ENCODE measurements at regions not wholly inside any gene's neighbourhood (a gene's known extent, or its start where the extent isn't known, plus 50 kb on each side); places are given as distances from the start of the nearest gene placed in this dataset.
"Not testable (repeated sequence)": the region's sequence is repeated elsewhere in the genome, so short reads cannot be mapped to it uniquely, and the experiment has no call there.

GRCh38 chr1:220942278-220942677 lies 63.0 kb downstream of the HLX start:
- DNase-seq (ENCODE audit: low read depth) = no peak
- Histone ChIP-seq H3K9ac (ENCODE audit: low read length) (no peak overlapping the region), H3K4me2 (ENCODE audit: low read length) (no peak overlapping the region), H4K20me1 (ENCODE audit: insufficient read depth, low read length) (no peaks in the 10 kb centered on the region), H3K4me1 (ENCODE audit: insufficient read depth, low read length) (no peaks in the 10 kb centered on the region), H3K36me3 (ENCODE audit: insufficient read depth, low read length) (no peaks in the 10 kb centered on the region), H3K27me3 (ENCODE audit: insufficient read depth, low read length) (no peaks in the 10 kb centered on the region), H2AFZ (ENCODE audit: low read depth, low read length) (no peak overlapping the region), H3K79me2 (ENCODE audit: insufficient read depth, low read length) (no peaks in the 10 kb centered on the region), H3K27ac (ENCODE audit: low read depth, low read length) (no peak overlapping the region), H3K4me3 (ENCODE audit: insufficient read depth, low read depth, low read length) (no peak overlapping the region), H3K9me3 (ENCODE audit: insufficient read depth, low read depth, low read length) (no peaks in the 10 kb centered on the region)
- no peaks in the 10 kb centered on the region for H3K4me1 Mint-ChIP-seq (ENCODE audit: low read depth, unreplicated experiment)
- no peak overlapping the region for H3K27ac Mint-ChIP-seq (ENCODE audit: unreplicated experiment)
- FAIRE-seq = no peak
- TF ChIP-seq CTCF (IDR thresholded peaks at IDR 0.05; ENCODE audit: insufficient read depth, low read depth, low read length) = no peak
- TF ChIP-seq EZH2 (IDR thresholded peaks at IDR 0.05; ENCODE audit: insufficient read depth, low read length) = no peak
- H3K27me3 Mint-ChIP-seq (ENCODE audit: low read depth, unreplicated experiment) = peaks cover 8% of the 10 kb centered on the region
- peaks cover 2% of the 10 kb centered on the region for H3K9me3 Mint-ChIP-seq (ENCODE audit: unreplicated experiment)
- no peaks in the 10 kb centered on the region for H3K36me3 Mint-ChIP-seq (ENCODE audit: low read depth, unreplicated experiment)
- no peak overlapping the region for H3K4me3 Mint-ChIP-seq (ENCODE audit: unreplicated experiment)

- H3K4me2 ChIP-seq (ENCODE audit: low read length); H2AFZ ChIP-seq (ENCODE audit: low read depth, low read length); H3K9ac ChIP-seq (ENCODE audit: low read length); H3K27ac Mint-ChIP-seq (ENCODE audit: unreplicated experiment); H3K79me2 ChIP-seq (ENCODE audit: insufficient read depth, low read length); H3K27ac ChIP-seq (ENCODE audit: low read depth, low read length); H3K4me3 ChIP-seq (ENCODE audit: insufficient read depth, low read depth, low read length); H4K20me1 ChIP-seq (ENCODE audit: insufficient read depth, low read length); H3K4me1 Mint-ChIP-seq (ENCODE audit: low read depth, unreplicated experiment); H3K4me1 ChIP-seq (ENCODE audit: insufficient read depth, low read length); H3K36me3 ChIP-seq (ENCODE audit: insufficient read depth, low read length); H3K36me3 Mint-ChIP-seq (ENCODE audit: low read depth, unreplicated experiment); H3K27me3 ChIP-seq (ENCODE audit: insufficient read depth, low read length); H3K4me3 Mint-ChIP-seq (ENCODE audit: unreplicated experiment); H3K27me3 Mint-ChIP-seq (ENCODE audit: low read depth, unreplicated experiment); DNase-seq (ENCODE audit: low read depth); FAIRE-seq; H3K9me3 Mint-ChIP-seq (ENCODE audit: unreplicated experiment); H3K9me3 ChIP-seq (ENCODE audit: insufficient read depth, low read depth, low read length): not testable (repeated sequence)
Observed at GRCh38 chr1:220942914-220943313, 63.7 kb downstream of the HLX start.

DNA sequence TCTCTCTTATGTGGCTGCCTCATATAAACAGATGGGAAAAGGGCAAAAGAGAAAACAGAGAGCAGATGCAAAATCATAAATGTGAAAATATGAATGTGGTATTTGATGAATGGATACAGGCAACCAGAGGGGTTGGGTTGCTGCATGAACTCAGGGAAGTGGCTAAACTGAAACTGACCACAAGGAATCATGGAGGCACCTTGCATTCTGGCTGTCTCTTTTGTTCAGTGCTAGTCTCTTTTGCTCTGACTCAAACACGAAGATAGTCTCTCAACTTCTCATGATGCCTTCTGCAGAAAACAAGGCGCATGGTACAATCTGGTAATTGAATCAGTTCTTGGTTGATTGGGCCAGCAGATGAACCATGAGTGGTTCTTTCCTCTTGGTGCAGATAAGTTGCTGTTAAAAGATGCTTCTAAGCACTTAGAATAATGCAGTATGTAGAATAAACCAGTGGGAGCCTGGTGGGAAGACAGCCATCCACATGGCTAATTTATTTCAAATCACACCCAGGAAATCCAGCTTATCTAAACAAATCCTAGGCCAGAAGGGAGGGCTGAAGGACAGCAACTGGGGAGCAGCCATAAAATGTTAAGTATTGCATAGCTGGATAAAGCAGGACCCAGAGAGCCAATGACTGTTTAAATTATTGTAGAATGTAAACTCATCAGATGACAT lies 64.2 kb downstream of the HLX start:
- no peak for FAIRE-seq
- Mint-ChIP-seq H3K27me3 (ENCODE audit: low read depth, unreplicated experiment) (peaks cover 8% of the 10 kb centered on the region), H3K27ac (ENCODE audit: unreplicated experiment) (no peak overlapping the region), H3K9me3 (ENCODE audit: unreplicated experiment) (peaks cover 2% of the 10 kb centered on the region), H3K36me3 (ENCODE audit: low read depth, unreplicated experiment) (no peaks in the 10 kb centered on the region), H3K4me3 (ENCODE audit: unreplicated experiment) (no peak overlapping the region), H3K4me1 (ENCODE audit: low read depth, unreplicated experiment) (no peaks in the 10 kb centered on the region)
- DNase-seq (ENCODE audit: low read depth) = no peak
- Histone ChIP-seq H3K36me3 (ENCODE audit: insufficient read depth, low read length) (no peaks in the 10 kb centered on the region), H3K79me2 (ENCODE audit: insufficient read depth, low read length) (no peaks in the 10 kb centered on the region), H4K20me1 (ENCODE audit: insufficient read depth, low read length) (no peaks in the 10 kb centered on the region), H3K27ac (ENCODE audit: low read depth, low read length) (no peak overlapping the region), H3K4me3 (ENCODE audit: insufficient read depth, low read depth, low read length) (no peak overlapping the region), H3K27me3 (ENCODE audit: insufficient read depth, low read length) (no peaks in the 10 kb centered on the region), H3K9ac (ENCODE audit: low read length) (no peak overlapping the region), H3K4me2 (ENCODE audit: low read length) (no peak overlapping the region), H2AFZ (ENCODE audit: low read depth, low read length) (no peak overlapping the region), H3K9me3 (ENCODE audit: insufficient read depth, low read depth, low read length) (no peaks in the 10 kb centered on the region), H3K4me1 (ENCODE audit: insufficient read depth, low read length) (no peaks in the 10 kb centered on the region)
- no peak for TF ChIP-seq EZH2 (IDR thresholded peaks at IDR 0.05; ENCODE audit: insufficient read depth, low read length)
- TF ChIP-seq CTCF (IDR thresholded peaks at IDR 0.05; ENCODE audit: insufficient read depth, low read depth, low read length) = no peak

Measured in astrocyte (in vitro differentiated cells and primary cell).